Coronary artery (tissue), 2 donors: ENCODE measurements at regions not wholly inside any gene's neighbourhood (a gene's known extent, or its start where the extent isn't known, plus 50 kb on each side); places are given as distances from the start of the nearest gene placed in this dataset.
"Not testable (repeated sequence)": the region's sequence is repeated elsewhere in the genome, so short reads cannot be mapped to it uniquely, and the experiment has no call there.

ENCODE experiments used
- DNase-seq: peaks from one replicate; pipeline ENCODE4 v3.0.0-alpha.2; 2017; ENCODE audit warnings: low spot score
- H3K27ac ChIP-seq, 2 donors: fragments of 200-600 bp; sonication (generic); one replicate each; pipeline ENCODE4 v1.5.1; 2016 to 2019
- H3K4me3 ChIP-seq: fragments of 200-600 bp; sonication (generic); 2 replicates; pipeline ENCODE4 v1.5.1; 2016; ENCODE audit warnings: mild to moderate bottlenecking, moderate library complexity
- TF ChIP-seq, protein P1 (sequence below): fragments of 200-600 bp; sonication (generic); IDR thresholded peaks from one replicate; pipeline ENCODE4 v1.5.1; 2019; ENCODE audit warnings: antibody characterized with exemption

DNA sequence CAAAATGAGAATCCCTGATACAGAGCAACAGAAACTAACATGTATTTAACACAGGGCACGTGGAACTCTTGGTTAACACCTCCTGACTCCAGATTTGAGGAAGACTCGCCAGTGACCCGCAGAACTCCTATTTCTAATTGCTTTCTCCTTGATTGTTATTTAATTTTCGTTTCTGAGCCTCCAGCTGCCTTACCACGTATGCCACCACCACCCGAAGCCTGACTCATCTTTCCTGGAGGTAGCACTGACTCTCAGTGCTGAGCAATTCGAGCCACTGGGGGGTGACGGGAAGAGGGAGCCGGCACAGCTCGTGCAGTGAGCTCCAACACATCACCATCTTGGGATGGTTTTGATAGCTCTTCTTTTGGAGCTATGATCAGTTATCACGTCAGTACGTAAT, 273.9 kb upstream of the MGMT start:
- H3K27ac ChIP-seq, result peak overlapping the region in 1 of 2 donors; percentile 24
- DNase-seq, result no peak
- TF ChIP-seq, protein P1, sequence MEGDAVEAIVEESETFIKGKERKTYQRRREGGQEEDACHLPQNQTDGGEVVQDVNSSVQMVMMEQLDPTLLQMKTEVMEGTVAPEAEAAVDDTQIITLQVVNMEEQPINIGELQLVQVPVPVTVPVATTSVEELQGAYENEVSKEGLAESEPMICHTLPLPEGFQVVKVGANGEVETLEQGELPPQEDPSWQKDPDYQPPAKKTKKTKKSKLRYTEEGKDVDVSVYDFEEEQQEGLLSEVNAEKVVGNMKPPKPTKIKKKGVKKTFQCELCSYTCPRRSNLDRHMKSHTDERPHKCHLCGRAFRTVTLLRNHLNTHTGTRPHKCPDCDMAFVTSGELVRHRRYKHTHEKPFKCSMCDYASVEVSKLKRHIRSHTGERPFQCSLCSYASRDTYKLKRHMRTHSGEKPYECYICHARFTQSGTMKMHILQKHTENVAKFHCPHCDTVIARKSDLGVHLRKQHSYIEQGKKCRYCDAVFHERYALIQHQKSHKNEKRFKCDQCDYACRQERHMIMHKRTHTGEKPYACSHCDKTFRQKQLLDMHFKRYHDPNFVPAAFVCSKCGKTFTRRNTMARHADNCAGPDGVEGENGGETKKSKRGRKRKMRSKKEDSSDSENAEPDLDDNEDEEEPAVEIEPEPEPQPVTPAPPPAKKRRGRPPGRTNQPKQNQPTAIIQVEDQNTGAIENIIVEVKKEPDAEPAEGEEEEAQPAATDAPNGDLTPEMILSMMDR, result no peak
- no peak overlapping the region for H3K4me3 ChIP-seq

GRCh38 chr10:129194181-129194870, 272.7 kb upstream of the MGMT start:
- TF ChIP-seq, protein P1, result no peak
- Histone ChIP-seq H3K27ac (no peak overlapping the region), H3K4me3 (no peak overlapping the region)
- DNase-seq, result no peak

DNA sequence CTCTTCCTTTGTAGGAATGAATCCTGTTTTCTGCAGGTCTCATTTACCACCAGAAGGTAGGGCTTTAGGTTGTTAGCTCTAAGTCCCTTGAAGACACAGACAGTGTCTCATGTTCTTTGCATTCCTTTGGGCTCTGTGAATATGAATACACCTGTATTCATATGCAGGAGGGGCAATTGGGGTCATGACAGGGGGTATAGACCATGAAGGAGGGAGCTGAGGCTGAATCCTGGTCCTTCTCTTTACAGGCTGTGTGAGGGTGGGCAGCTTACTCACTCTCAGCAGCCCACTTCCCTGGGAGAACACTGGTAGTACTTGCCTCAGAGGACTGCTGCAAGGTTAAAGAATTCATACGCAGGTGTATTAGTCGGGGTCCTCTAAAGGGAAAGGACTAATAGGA, 267.2 kb upstream of the MGMT start:
- H3K4me3 ChIP-seq, result no peak overlapping the region
- no peak overlapping the region for H3K27ac ChIP-seq
- TF ChIP-seq, protein P1, result no peak
- no peak for DNase-seq

DNA sequence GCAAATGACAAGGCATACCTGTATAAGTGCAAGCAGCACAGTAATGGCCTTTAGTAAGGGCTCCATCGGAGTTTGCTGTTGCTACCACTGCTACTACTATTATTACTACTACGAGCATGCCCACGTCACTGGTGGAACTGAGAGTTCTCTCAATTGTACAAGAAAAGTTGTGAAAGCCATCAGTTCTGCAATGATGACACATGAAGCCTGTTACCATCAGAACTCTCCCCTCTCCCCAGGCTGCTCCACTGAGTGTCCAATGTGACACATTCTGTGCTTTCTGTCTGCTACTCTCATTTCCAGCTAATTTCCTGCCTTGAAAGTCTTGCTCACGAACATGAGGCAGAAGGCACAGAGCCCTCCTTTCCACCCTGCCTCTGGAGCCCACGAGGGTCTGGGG, 263.2 kb upstream of the MGMT start:
- H3K4me3 ChIP-seq, result no peak overlapping the region

DNA sequence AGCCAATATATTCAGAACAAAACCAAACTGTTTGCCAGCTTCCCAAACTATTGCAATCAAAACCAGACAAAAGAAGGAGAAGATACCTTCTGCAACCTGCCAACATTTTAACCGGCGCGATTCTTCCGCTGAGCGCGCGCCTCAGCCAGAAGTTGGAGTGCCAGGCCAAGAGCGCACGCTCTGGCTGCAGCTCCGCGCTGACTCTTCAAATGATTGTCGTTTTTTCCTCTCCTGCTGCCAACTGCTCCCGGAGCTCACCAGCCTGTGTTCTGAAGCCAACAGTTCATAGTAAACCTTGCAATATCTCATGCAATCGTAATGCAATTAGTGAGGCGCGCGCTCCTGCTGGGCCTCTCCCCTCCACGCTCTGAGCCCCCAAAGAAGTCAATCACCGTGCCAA, 259.7 kb upstream of the MGMT start:
- DNase-seq, result no peak
- Histone ChIP-seq H3K27ac (no peak overlapping the region), H3K4me3 (no peak overlapping the region)
- TF ChIP-seq, protein P1, result no peak

More for the DNA sequence above, 263.2 kb upstream of the MGMT start:
- no peak overlapping the region for H3K27ac ChIP-seq
- no peak for DNase-seq
- TF ChIP-seq, protein P1, result no peak

GRCh38 chr10:129210876-129211275, 256.2 kb upstream of the MGMT start:
- DNase-seq, result no peak
- no peak overlapping the region for H3K4me3 ChIP-seq
- TF ChIP-seq, protein P1, result no peak
- H3K27ac ChIP-seq, result no peak overlapping the region

DNA sequence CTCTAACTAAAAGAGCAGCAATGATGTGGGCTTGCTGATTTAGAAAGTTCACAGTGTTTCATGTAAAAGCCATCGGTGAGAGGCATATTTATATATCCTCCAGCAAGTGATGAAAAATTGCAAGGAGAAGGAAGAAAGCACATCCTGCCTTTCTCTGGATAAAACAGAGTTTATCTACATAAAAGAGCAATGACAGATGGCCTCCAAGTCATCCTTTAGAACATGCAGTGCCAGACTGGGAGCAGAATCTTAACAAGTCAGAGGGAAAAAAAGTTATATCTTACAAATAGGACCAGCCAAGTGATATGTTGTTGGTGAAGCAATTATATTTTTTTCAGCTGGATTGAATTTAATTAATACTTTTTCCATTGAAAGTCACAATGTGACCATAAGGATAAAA, 253.8 kb upstream of the MGMT start:
- TF ChIP-seq, protein P1, result no peak
- DNase-seq, result no peak
- Histone ChIP-seq H3K4me3 (no peak overlapping the region), H3K27ac (no peak overlapping the region)

GRCh38 chr10:129213996-129214395, 253.0 kb upstream of the MGMT start:
- DNase-seq, H3K4me3 ChIP-seq, H3K27ac ChIP-seq: not testable (repeated sequence)
